IPS-NIHi11 (cell line): ENCODE measurements at regions not wholly inside any gene's neighbourhood (a gene's known extent, or its start where the extent isn't known, plus 50 kb on each side); places are given as distances from the start of the nearest gene placed in this dataset.

Experiments used
- DNase-seq: peaks from one replicate; pipeline ENCODE4 v3.0.0; 2012; ENCODE audit warnings: mixed read lengths, low spot score

- DNase-seq: no peak
Observed at GRCh38 chr11:116473206-116473769, 299.5 kb downstream of the BUD13 start.

- no peak for DNase-seq
Observed at GRCh38 chr11:116472651-116473050, 300.1 kb downstream of the BUD13 start.

DNA sequence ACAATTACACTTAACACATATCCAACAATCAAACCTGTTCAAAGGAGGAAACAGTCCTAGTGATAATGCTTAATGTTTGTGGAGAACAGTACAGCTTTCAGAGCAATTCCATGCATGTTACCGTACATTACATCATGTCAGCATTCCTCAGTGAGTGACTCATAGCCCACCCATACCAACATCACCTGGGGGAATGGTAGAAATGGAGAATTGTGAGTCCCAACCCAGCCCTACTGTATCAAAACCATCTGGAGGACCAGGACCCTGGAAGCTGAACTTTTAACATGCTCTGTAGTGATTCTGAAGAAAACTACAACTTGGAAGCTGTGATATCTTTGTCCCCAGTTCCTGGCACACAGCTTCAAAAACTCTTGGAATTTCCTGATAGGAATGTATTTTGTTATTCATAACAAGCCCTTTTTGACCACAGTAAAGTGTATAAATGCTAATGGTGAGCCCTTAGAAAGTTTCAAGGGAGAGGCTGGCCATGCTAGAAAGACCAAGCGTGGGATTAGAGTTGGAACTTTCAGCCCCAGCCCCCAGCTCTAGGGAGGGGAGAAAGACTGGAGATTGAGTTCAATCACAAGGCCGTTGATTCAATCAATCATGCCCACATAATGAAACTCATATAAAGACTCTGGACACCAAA, 301.1 kb downstream of the BUD13 start:
- no peak for DNase-seq

GRCh38 chr11:116468699-116469098, 304.1 kb downstream of the BUD13 start:
- DNase-seq: no peak

DNA sequence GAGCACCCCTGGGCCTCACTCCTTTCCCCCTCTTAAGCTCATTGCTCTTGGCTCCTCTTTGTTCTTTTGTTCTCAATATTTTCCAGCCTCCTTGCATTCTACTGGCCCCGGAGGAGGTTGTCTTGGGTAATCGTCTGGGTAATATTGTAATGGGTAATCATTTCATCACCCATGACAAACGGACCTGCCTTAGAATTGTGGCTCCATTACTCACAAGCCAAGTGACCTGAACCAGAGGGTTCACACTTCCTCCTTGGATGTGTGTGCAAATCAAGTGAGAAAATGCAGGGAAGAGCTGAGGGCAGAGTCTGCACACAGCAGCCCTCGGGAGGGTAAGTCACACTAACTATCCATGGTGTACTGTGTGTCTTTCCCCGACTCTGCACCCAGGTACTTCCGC, 305.0 kb downstream of the BUD13 start:
- DNase-seq: no peak

DNA sequence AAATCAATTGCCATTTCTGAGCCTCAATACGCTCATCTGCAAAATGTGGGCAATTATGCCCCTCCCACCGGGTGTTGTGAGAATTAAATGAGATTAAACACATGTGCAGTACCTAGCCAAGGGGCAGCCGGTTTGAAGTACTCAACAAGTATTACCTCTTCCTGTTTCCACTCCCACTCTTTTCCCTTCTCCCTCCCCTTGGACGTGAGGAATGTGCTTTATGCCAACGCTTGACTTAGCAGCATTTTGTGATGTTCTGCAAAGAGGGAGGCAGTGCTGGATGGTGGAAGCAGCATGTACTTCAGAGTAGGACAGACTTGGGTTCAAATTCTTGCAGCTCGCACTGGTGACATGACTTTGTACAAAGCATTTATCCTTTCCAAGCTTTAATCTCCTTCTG, 306.0 kb downstream of the BUD13 start:
- no peak for DNase-seq

DNA sequence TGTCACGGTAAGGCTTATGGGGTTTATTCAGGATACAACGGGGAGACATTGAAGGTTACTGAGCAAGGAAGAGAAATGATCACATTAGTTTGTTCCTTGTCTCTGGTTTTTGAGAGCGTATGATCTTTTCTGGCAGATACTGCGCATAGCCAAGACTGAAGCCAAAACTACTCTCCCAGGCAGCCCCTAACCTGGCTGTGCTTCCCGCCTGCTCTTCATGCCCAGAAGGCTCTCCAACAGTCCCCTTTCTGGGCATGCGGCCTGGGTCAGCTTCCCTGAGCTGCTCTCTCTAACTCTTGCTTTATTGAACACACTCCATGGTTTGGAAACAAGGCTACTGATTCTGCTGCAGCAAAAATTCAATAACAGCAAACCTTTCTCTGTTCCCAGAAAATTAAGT, 306.6 kb downstream of the BUD13 start:
- DNase-seq: no peak

DNA sequence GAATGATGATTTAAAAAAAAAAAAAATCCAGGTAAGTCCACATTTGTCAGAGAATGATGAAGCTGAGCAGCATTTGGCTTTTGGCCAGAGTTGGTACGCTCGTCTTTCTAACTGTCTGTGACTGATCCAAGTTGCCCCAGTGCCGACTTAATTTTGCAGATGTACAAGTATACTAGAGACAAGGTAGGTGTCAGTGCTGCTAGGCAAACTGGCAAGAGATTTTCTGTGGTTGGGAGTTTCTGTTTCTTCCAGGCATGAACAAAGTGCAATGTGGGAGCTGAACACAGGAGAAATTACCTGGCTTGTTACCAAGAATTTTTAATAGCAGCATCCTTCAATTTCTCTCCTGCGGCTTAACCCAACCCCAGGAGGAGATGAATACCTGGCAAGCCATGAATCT, 307.7 kb downstream of the BUD13 start:
- no peak for DNase-seq

DNA sequence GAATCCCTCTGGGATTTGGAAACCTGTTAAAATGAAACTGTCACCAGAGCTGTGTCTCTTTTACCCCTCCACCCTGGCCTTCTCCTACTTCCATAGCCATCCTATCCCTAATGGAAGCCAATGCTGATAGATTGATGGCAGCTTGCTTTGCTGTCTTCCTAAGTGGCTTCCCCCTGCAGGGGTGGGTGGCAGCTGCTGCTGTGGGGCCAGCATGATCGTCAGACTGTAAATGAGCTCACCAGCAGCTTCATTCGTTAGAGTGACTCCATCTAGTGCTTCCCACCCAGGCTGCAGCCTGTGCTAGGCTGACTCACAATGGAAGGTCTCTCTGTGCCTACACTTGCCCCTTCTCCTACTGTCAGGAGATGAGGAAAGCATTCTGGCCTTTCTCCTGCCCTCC, 311.0 kb downstream of the BUD13 start:
- peak; percentile 46 for DNase-seq

DNA sequence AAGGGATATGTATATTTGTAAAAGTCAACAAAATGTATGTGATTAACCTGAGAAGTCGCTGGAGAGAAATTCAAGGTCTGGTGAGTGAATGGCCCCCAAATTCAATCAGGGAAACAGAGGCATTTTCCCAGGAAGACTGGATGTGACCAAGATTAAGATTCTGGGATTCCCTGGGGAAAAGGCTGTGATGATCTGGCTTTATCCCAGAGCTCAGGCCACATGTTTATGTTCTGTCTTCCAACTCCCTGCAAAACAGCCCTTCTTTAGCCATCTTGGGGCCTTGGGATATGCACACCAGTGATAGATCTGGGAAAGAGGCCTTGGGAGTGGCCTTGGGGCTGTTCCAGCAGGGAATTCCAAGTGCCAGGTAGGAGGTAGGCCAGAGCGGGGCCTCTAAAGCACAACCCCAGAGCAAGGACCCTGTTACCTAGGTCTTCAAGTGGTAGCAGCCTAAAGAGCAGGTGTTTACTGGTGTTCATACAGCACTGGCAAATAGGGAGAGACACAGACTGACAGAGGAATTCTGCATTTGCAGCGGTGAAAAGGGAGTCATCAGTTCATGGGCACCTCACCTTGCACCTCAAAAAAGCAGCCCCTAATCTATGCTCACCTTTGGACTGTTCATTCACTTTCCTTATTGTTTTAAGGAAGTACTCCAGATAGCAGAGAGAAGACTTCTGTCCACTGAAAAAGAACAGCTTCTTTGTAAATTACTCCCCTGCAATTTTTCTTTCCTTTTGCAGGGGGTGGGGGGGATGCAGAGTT, 312.4 kb downstream of the BUD13 start:
- DNase-seq: no peak

- no peak for DNase-seq
Observed at GRCh38 chr11:116459185-116460045, 313.4 kb downstream of the BUD13 start.

GRCh38 chr11:116458546-116458945, 314.2 kb downstream of the BUD13 start:
- DNase-seq: no peak

DNA sequence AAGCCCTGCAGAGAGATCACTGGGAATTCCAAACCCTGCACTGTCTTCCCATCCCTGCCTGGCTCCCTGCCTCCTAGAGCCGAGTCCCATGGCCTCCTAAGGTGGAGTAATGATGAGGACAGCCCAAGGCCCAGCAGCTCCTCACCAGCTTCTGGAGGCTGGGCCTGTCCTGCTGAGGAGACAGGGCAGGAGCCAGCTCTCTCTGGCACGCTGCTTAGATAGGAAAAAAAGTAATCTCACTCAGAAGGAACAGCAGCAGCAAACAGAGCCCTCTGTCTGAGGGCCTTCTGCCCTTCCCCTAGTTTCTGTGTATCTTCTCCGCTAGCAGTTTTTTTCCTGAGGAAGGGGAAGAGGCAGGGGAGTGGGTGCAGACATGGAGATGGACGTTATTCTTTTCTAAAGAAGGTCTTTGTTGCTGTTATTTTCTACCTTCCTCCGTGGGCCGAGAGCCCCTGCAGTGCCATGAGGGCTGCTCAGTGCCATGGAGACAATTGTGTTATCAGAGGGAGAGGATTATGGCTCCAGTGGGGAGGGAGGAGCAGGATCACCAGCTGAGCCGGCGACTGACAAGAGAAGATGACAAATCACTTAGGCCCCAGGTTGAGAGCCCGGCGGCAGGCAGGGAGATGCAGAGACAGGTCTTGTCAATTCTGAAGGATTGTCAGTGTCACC, 315.3 kb downstream of the BUD13 start:
- DNase-seq: peak; percentile 28

GRCh38 chr11:116454951-116455350, 317.8 kb downstream of the BUD13 start:
- no peak for DNase-seq

GRCh38 chr11:116454020-116454645, 318.7 kb downstream of the BUD13 start:
- peak; percentile 66 for DNase-seq

GRCh38 chr11:116452461-116452860, 320.3 kb downstream of the BUD13 start:
- no peak for DNase-seq

DNA sequence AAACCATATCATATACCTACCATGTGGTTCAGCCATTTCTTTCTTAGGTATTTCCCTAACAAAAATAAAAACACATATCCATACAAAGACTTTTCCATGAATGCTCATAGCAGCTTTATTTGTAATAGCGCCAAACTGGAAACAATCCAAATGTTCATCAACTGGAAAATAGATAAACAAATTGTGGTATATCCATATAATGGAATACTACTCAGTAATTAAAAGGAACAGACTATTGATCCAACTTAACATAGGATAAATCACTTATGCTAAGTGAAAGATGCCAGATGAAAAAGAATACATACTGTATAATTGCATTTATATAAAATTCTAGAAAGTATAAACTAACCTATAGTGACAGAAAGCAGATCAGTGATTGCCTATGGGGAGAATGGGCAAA, 323.3 kb downstream of the BUD13 start:
- DNase-seq: no peak

- no peak for DNase-seq
Observed at GRCh38 chr11:116446048-116446941, 326.5 kb downstream of the BUD13 start.

DNA sequence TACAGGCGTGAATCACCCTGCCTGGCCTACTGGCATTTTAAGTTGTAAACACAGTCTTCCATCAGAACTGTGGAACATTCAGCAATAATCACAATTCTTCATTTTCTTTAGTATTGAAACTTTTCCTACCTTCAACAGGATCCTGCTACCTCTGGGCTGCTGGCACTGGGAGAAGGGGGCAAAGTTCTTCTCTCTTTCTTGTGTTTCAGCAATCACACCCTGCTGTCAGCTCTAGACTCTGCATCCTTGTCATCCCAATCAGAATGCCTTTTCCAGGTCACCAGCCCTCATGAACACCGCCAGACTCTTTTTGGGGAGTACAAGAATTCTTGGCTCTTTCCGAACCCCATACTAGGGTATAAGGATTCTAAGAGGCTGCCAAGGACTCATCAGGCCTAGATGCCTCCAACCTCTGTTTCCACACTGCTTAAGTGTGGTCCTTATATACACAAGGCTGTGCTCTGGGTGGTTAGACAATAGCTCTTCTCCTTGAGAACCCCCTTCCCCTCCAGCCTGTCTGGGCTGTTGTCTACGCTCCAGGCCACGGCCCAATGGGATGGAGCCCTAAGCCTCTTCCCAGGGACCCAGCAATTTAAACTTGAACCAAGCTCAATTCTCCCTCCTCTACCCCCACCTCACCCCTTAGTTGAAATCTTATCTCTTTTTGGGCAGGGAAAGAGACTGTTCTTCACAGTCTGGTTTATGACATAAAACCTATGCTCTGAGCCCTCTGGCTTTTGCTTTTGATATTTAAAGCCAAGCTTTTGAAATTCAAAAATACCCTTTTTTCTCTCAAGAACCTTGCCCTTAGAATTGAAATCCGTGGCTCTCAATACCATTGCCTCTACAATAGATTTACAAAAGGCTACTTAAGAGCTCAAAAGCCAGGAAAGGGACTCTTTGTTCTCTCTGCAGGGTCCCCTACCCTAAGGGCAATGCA, 327.4 kb downstream of the BUD13 start:
- peak; percentile 66 for DNase-seq
